Cardiac muscle cell (in vitro differentiated cells and primary cell): ENCODE measurements at regions not wholly inside any gene's neighbourhood (a gene's known extent, or its start where the extent isn't known, plus 50 kb on each side); places are given as distances from the start of the nearest gene placed in this dataset.

Experiments
- DNase-seq, 2 donors: peaks; one replicate each; pipeline versions ENCODE4 v3.0.0 to v3.0.0-alpha.2; 2010 to 2017; ENCODE audit warnings: low read depth in 1 of 2, low spot score in 1 of 2
- H3K27ac ChIP-seq: fragments of 200-600 bp; sonication (generic); 2 replicates; pipeline ENCODE4 v1.5.1; 2016
- H3K27me3 ChIP-seq: fragments of 200-600 bp; sonication (generic); 2 replicates; pipeline ENCODE4 v1.6.0; 2016; ENCODE audit warnings: control low read depth
- H3K36me3 ChIP-seq: fragments of 200-600 bp; sonication (generic); 2 replicates; pipeline ENCODE4 v1.5.1; 2016; ENCODE audit warnings: control low read depth
- H3K4me1 ChIP-seq: fragments of 200-600 bp; sonication (generic); 2 replicates; pipeline ENCODE4 v1.8.1; 2017; ENCODE audit warnings: low read depth, mild to moderate bottlenecking, mixed run types
- H3K4me3 ChIP-seq: fragments of 200-600 bp; sonication (generic); 2 replicates; pipeline ENCODE4 v1.5.1; 2016; ENCODE audit warnings: mild to moderate bottlenecking
- H3K9me3 ChIP-seq: fragments of 200-600 bp; sonication (generic); 2 replicates; pipeline ENCODE4 v1.5.1; 2017; ENCODE audit warnings: low read depth, mild to moderate bottlenecking, control low read depth
- CTCF ChIP-seq: IDR thresholded peaks from 2 replicates; pipeline ENCODE4 v1.5.1; 2012; ENCODE audit warnings: low read depth, mild to moderate bottlenecking, low read length

- peak in 1 of 2 donors; percentile 32 for DNase-seq
- peak; percentile 81 for TF ChIP-seq CTCF
Observed at GRCh38 chr1:222095606-222096475, 354.0 kb upstream of the DUSP10 start.

GRCh38 chr1:222093518-222093917 is 351.6 kb upstream of the DUSP10 start:
- no peak overlapping the region for H3K4me3 ChIP-seq
- H3K27ac ChIP-seq = no peak overlapping the region
- no peak for DNase-seq
- no peaks in the 10 kb centered on the region for H3K9me3 ChIP-seq
- no peak for TF ChIP-seq CTCF
- H3K36me3 ChIP-seq = no peaks in the 10 kb centered on the region
- peaks cover under 1% of the 10 kb centered on the region for H3K4me1 ChIP-seq
- no peaks in the 10 kb centered on the region for H3K27me3 ChIP-seq

More at GRCh38 chr1:222095606-222096475, 354.0 kb upstream of the DUSP10 start:
- Histone ChIP-seq H3K27ac (no peak overlapping the region), H3K4me3 (no peak overlapping the region), H3K27me3 (no peaks in the 10 kb centered on the region), H3K9me3 (no peaks in the 10 kb centered on the region), H3K4me1 (peaks cover 4% of the 10 kb centered on the region), H3K36me3 (no peaks in the 10 kb centered on the region)

GRCh38 chr1:222090103-222090502 is 348.2 kb upstream of the DUSP10 start:
- H3K36me3 ChIP-seq = no peaks in the 10 kb centered on the region
- no peak overlapping the region for H3K4me3 ChIP-seq
- H3K27me3 ChIP-seq = no peaks in the 10 kb centered on the region
- no peak for DNase-seq
- no peaks in the 10 kb centered on the region for H3K9me3 ChIP-seq
- no peak for TF ChIP-seq CTCF
- no peaks in the 10 kb centered on the region for H3K4me1 ChIP-seq
- H3K27ac ChIP-seq = no peak overlapping the region

- no peak overlapping the region for H3K4me3 ChIP-seq
- no peaks in the 10 kb centered on the region for H3K9me3 ChIP-seq
- no peak for TF ChIP-seq CTCF
- H3K27me3 ChIP-seq = no peaks in the 10 kb centered on the region
- no peak overlapping the region for H3K27ac ChIP-seq
- H3K4me1 ChIP-seq = no peaks in the 10 kb centered on the region
- H3K36me3 ChIP-seq = no peaks in the 10 kb centered on the region
- no peak for DNase-seq
Observed at GRCh38 chr1:222087221-222087920, 345.5 kb upstream of the DUSP10 start.

- Histone ChIP-seq H3K4me3 (no peak overlapping the region), H3K27ac (no peak overlapping the region), H3K27me3 (no peaks in the 10 kb centered on the region), H3K4me1 (no peaks in the 10 kb centered on the region), H3K9me3 (no peaks in the 10 kb centered on the region), H3K36me3 (no peaks in the 10 kb centered on the region)
- DNase-seq = peak in 1 of 2 donors; percentile 77
- TF ChIP-seq CTCF = no peak
Observed at GRCh38 chr1:222084996-222085395, 343.1 kb upstream of the DUSP10 start.
